ENCODE measurements at regions not wholly inside any gene's neighbourhood (a gene's known extent, or its start where the extent isn't known, plus 50 kb on each side); places are given as distances from the start of the nearest gene placed in this dataset.

GRCh38 chr6:115728171-115728570, 332.5 kb downstream of the FRK start:
- intact Hi-C loops (cut with micrococcal nuclease; ENCODE audit: unreplicated experiment): no loop called here
- no peak for TF ChIP-seq TAF1 (CRISPR knock-in tag; IDR thresholded peaks at IDR 0.05)
- TF ChIP-seq ZNF777 (CRISPR knock-in tag; IDR thresholded peaks at IDR 0.05): no peak
- no peak for TF ChIP-seq ZNF160 (CRISPR knock-in tag; IDR thresholded peaks at IDR 0.05)
- TF ChIP-seq, protein P1, sequence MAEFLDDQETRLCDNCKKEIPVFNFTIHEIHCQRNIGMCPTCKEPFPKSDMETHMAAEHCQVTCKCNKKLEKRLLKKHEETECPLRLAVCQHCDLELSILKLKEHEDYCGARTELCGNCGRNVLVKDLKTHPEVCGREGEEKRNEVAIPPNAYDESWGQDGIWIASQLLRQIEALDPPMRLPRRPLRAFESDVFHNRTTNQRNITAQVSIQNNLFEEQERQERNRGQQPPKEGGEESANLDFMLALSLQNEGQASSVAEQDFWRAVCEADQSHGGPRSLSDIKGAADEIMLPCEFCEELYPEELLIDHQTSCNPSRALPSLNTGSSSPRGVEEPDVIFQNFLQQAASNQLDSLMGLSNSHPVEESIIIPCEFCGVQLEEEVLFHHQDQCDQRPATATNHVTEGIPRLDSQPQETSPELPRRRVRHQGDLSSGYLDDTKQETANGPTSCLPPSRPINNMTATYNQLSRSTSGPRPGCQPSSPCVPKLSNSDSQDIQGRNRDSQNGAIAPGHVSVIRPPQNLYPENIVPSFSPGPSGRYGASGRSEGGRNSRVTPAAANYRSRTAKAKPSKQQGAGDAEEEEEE (CRISPR knock-in tag; IDR thresholded peaks at IDR 0.05; ENCODE audit: borderline replicate concordance): no peak
- no peak for TF ChIP-seq HNF4G (IDR thresholded peaks at IDR 0.05; ENCODE audit: borderline replicate concordance, low read depth, low read length)
- TF ChIP-seq HNF4G (CRISPR knock-in tag; IDR thresholded peaks at IDR 0.05; ENCODE audit: borderline replicate concordance, low read depth): no peak
- TF ChIP-seq, protein P2, sequence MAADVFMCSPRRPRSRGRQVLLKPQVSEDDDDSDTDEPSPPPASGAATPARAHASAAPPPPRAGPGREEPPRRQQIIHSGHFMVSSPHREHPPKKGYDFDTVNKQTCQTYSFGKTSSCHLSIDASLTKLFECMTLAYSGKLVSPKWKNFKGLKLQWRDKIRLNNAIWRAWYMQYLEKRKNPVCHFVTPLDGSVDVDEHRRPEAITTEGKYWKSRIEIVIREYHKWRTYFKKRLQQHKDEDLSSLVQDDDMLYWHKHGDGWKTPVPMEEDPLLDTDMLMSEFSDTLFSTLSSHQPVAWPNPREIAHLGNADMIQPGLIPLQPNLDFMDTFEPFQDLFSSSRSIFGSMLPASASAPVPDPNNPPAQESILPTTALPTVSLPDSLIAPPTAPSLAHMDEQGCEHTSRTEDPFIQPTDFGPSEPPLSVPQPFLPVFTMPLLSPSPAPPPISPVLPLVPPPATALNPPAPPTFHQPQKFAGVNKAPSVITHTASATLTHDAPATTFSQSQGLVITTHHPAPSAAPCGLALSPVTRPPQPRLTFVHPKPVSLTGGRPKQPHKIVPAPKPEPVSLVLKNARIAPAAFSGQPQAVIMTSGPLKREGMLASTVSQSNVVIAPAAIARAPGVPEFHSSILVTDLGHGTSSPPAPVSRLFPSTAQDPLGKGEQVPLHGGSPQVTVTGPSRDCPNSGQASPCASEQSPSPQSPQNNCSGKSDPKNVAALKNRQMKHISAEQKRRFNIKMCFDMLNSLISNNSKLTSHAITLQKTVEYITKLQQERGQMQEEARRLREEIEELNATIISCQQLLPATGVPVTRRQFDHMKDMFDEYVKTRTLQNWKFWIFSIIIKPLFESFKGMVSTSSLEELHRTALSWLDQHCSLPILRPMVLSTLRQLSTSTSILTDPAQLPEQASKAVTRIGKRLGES (CRISPR knock-in tag; IDR thresholded peaks at IDR 0.05; ENCODE audit: borderline replicate concordance): no peak
- TF ChIP-seq KLF9 (CRISPR knock-in tag; IDR thresholded peaks at IDR 0.05; ENCODE audit: low read depth): no peak
- no peak for TF ChIP-seq ZFP1 (CRISPR knock-in tag; IDR thresholded peaks at IDR 0.05)
- TF ChIP-seq GMEB2 (CRISPR knock-in tag; IDR thresholded peaks at IDR 0.05; ENCODE audit: low read depth): no peak
- no peak for TF ChIP-seq HNRNPH1 (optimal IDR thresholded peaks at IDR 0.05; ENCODE audit: low read depth, low read length)
- no peak for TF ChIP-seq MTF1 (CRISPR knock-in tag; IDR thresholded peaks at IDR 0.05)
- TF ChIP-seq ZFYVE20 (CRISPR knock-in tag; IDR thresholded peaks at IDR 0.05; ENCODE audit: borderline replicate concordance, low read depth): no peak
- TF ChIP-seq RFXANK (CRISPR knock-in tag; IDR thresholded peaks at IDR 0.05): no peak
- no peak for TF ChIP-seq U2AF2 (IDR thresholded peaks at IDR 0.05; ENCODE audit: low read depth, low read length)
- H3K4me1 ChIP-seq (ENCODE audit: insufficient read depth, low read length): no peaks in the 10 kb centered on the region
- ChIA-PET POLR2A (no interaction called here), CTCF (ENCODE audit: low intra/inter-chr PET ratio, low total read pairs) (no interaction called here)
- no TSS peak for BruUV-seq (replicated peaks)
- no peaks in the 10 kb centered on the region for H3K27me3 ChIP-seq (ENCODE audit: control insufficient read depth in 1 of 2, insufficient read depth in 2 of 2, low read length in 2 of 2)
- DNase-seq (ENCODE audit: low spot score) (no peak), FAIRE-seq (no peak), ATAC-seq (no peak)
- H3K36me3 ChIP-seq (replicated peaks in 1 of 2; ENCODE audit: control insufficient read depth in 1 of 2, insufficient read depth in 2 of 2, low read length in 2 of 2): no peaks in the 10 kb centered on the region
- no peaks in the 10 kb centered on the region for H3K79me2 ChIP-seq (ENCODE audit: insufficient read depth, low read length)
- no peaks in the 10 kb centered on the region for H4K20me1 ChIP-seq (ENCODE audit: insufficient read depth, low read length)
- no peak overlapping the region for H3K4me3 ChIP-seq (replicated peaks in 1 of 3; ENCODE audit: insufficient read depth in 1 of 3, low read depth in 2 of 3, low read length in 3 of 3)
- H3K4me2 ChIP-seq (ENCODE audit: low read depth, low read length): no peak overlapping the region
- no peak overlapping the region for H2AFZ ChIP-seq (ENCODE audit: low read length)
- in situ Hi-C loops (cut with HindIII; ENCODE audit: extremely low pct_ligation_motif_present, low pct_unique_long_range_greater_than_20kb): no loop called here
- H3K27ac ChIP-seq (ENCODE audit: extremely low read length, insufficient read depth, low read length): no peak overlapping the region
- no peaks in the 10 kb centered on the region for H3K9me3 ChIP-seq (ENCODE audit: low read length)
- H3K9ac ChIP-seq (ENCODE audit: insufficient read depth, low read depth, low read length): no peak overlapping the region

Measured in HepG2 (cell line).